Right lobe of liver (tissue), 4 donors: ENCODE measurements at regions not wholly inside any gene's neighbourhood (a gene's known extent, or its start where the extent isn't known, plus 50 kb on each side); places are given as distances from the start of the nearest gene placed in this dataset.

ENCODE experiments used
- POLR2A ChIP-seq: fragments of 450-650 bp; IDR thresholded peaks from one replicate; pipeline ENCODE4 v1.6.1; 2017; ENCODE audit warnings: antibody characterized with exemption, mild to moderate bottlenecking
- TF ChIP-seq, protein P1 (sequence below), 4 donors: fragments of 200-600 bp in 3 of 4; fragments of 450-650 bp in 1 of 4; IDR thresholded peaks; one replicate each; pipeline versions ENCODE4 v1.5.1 to v1.8.0; 2016 to 2022; ENCODE audit warnings: antibody characterized with exemption in 4 of 4, mild to moderate bottlenecking in 2 of 4
- donor health status: DM: no; HTN: no; CAD: no.
- donor health status: DM: no; HTN: no; CAD: no.
- donor health status: DM: no; HTN: yes; CAD: no.

DNA sequence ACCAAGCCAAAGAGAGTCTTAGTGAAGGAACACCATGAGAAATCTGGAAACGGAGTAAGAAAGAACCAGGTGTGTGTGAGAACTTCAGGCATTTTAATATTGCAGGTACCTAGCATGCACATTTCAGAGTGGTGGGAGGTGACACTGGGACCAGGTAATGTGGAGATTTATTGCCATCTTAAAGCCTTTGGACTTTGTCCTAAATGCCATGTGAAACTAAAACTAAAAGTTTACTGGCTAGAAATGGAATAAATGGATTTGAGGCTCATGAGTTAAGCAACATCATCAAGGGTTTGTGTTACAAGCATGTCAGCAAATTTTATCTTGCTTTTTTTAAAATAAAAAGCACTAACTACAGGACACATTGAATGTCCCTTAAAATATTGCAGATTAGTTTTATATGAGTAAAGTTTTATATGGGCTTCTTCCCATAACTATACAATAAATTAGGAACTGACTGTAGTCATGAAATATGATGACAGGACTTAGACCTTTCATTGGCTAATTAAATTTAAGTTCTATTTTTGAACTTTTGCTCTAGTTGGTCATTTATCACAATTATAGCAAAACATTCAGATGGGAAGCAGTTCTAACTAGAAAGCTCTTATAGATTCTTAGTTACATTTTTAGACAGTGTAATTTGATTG is 721.1 kb upstream of the NOVA1 start:
- TF ChIP-seq, protein P1, sequence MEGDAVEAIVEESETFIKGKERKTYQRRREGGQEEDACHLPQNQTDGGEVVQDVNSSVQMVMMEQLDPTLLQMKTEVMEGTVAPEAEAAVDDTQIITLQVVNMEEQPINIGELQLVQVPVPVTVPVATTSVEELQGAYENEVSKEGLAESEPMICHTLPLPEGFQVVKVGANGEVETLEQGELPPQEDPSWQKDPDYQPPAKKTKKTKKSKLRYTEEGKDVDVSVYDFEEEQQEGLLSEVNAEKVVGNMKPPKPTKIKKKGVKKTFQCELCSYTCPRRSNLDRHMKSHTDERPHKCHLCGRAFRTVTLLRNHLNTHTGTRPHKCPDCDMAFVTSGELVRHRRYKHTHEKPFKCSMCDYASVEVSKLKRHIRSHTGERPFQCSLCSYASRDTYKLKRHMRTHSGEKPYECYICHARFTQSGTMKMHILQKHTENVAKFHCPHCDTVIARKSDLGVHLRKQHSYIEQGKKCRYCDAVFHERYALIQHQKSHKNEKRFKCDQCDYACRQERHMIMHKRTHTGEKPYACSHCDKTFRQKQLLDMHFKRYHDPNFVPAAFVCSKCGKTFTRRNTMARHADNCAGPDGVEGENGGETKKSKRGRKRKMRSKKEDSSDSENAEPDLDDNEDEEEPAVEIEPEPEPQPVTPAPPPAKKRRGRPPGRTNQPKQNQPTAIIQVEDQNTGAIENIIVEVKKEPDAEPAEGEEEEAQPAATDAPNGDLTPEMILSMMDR (IDR thresholded peaks at IDR 0.05): no peak
- no peak for TF ChIP-seq POLR2A
